Glutamatergic neuron (in vitro differentiated cells): ENCODE measurements at regions not wholly inside any gene's neighbourhood (a gene's known extent, or its start where the extent isn't known, plus 50 kb on each side); places are given as distances from the start of the nearest gene placed in this dataset.

Experiments
- DNase-seq: peaks from one replicate; pipeline ENCODE4 v3.0.0; 2022
- H3K27ac Mint-ChIP-seq: one replicate; pipeline ENCODE4 v1.8.0; 2020; ENCODE audit warnings: mild to moderate bottlenecking, mixed read lengths, inconsistent platforms; ENCODE audit not compliant: unreplicated experiment
- H3K27me3 Mint-ChIP-seq: one replicate; pipeline ENCODE4 v1.8.0; 2020; ENCODE audit warnings: mild to moderate bottlenecking, moderate library complexity, mixed read lengths, inconsistent platforms; ENCODE audit not compliant: unreplicated experiment
- H3K36me3 Mint-ChIP-seq: one replicate; pipeline ENCODE4 v1.8.0; 2020; ENCODE audit warnings: mild to moderate bottlenecking, mixed read lengths, inconsistent platforms; ENCODE audit not compliant: unreplicated experiment
- H3K4me1 Mint-ChIP-seq: one replicate; pipeline ENCODE4 v1.8.0; 2020; ENCODE audit warnings: mild to moderate bottlenecking, low read depth, mixed read lengths, inconsistent platforms; ENCODE audit not compliant: unreplicated experiment
- H3K4me3 Mint-ChIP-seq: one replicate; pipeline ENCODE4 v1.8.0; 2020; ENCODE audit warnings: mild to moderate bottlenecking, mixed read lengths, inconsistent platforms; ENCODE audit not compliant: unreplicated experiment
- H3K9me3 Mint-ChIP-seq: one replicate; pipeline ENCODE4 v1.8.0; 2020; ENCODE audit warnings: mild to moderate bottlenecking, moderate library complexity, mixed read lengths, inconsistent platforms; ENCODE audit not compliant: unreplicated experiment
- TF ChIP-seq, protein P1 (sequence below): fragments of 200-600 bp; sonication (generic); IDR thresholded peaks from one replicate; pipeline ENCODE4 v1.5.0; 2021; ENCODE audit not compliant: partially characterized antibody, unreplicated experiment

DNA sequence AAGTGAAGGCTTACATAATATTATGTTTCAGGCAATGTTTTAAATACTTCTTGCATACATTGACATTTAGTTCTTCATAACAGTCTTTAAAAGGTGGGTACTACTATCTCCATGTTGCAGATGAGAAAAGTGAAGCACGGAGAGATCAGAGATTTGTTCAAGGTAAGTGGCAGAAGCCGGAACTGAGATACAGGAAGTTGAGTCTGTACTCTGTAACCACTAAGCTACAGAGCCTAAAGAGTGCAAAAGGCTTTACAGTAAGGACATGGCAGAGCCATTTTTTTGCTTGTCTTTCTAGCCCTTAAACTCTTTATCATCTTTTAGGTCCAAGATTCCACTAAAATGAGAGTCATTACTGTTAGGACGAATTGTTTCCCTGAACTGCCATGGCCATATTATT lies 186.5 kb upstream of the PEX5L start:
- Mint-ChIP-seq H3K27me3 (peaks cover under 1% of the 10 kb centered on the region), H3K9me3 (peaks cover 17% of the 10 kb centered on the region), H3K36me3 (peaks cover 27% of the 10 kb centered on the region), H3K4me3 (no peak overlapping the region), H3K27ac (no peak overlapping the region), H3K4me1 (no peaks in the 10 kb centered on the region)
- no peak for DNase-seq
- TF ChIP-seq, protein P1, sequence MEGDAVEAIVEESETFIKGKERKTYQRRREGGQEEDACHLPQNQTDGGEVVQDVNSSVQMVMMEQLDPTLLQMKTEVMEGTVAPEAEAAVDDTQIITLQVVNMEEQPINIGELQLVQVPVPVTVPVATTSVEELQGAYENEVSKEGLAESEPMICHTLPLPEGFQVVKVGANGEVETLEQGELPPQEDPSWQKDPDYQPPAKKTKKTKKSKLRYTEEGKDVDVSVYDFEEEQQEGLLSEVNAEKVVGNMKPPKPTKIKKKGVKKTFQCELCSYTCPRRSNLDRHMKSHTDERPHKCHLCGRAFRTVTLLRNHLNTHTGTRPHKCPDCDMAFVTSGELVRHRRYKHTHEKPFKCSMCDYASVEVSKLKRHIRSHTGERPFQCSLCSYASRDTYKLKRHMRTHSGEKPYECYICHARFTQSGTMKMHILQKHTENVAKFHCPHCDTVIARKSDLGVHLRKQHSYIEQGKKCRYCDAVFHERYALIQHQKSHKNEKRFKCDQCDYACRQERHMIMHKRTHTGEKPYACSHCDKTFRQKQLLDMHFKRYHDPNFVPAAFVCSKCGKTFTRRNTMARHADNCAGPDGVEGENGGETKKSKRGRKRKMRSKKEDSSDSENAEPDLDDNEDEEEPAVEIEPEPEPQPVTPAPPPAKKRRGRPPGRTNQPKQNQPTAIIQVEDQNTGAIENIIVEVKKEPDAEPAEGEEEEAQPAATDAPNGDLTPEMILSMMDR, result no peak

DNA sequence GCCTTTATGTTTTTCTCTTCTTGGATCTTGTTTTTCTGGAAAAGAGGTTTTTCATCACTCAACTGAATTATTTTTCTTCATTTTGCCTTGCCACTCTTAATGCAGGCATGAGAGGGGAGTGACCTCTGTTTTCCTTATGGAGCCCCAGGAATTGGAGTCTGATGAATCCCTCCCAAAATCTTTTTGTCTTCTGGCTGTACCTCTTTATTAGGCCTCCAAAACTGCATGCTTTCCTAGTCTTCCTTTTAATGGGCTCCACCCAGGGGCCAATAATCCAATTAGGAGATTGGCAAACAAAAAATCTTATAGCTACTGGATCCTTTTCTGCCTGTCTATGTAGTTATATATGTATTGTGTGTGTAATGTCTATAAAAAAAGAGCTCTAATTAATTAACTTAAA lies 192.4 kb upstream of the PEX5L start:
- Mint-ChIP-seq H3K4me3 (no peak overlapping the region), H3K27me3 (peaks cover 2% of the 10 kb centered on the region), H3K36me3 (peaks cover 38% of the 10 kb centered on the region), H3K9me3 (peaks cover 21% of the 10 kb centered on the region), H3K27ac (no peak overlapping the region), H3K4me1 (no peaks in the 10 kb centered on the region)
- TF ChIP-seq, protein P1, result no peak
- DNase-seq, result no peak

DNA sequence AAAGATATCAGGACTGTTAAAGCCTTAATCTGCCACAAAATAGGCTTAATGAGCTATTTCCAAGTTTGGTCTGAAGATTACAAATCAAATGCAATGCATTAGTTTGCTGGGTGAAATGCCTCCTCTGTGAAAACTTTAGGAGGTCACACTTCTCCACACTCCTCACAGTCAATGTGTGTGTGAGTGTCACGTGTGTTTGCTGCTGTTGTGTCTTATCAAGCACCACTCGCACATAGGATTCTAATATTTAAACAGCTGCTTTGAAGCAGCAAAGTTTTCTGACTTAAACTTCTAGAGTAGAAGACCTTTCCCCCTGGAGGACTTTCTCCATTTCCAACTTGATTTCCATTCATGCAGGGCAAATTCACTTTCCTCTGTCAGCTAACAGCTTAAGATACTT lies 203.2 kb upstream of the PEX5L start:
- TF ChIP-seq, protein P1, result no peak
- Mint-ChIP-seq H3K36me3 (peaks cover 4% of the 10 kb centered on the region), H3K4me1 (no peaks in the 10 kb centered on the region), H3K27me3 (no peaks in the 10 kb centered on the region), H3K27ac (no peak overlapping the region), H3K4me3 (no peak overlapping the region), H3K9me3 (no peaks in the 10 kb centered on the region)
- DNase-seq, result no peak

GRCh38 chr3:180246688-180247195 lies 210.0 kb upstream of the PEX5L start:
- no peaks in the 10 kb centered on the region for H3K4me1 Mint-ChIP-seq
- no peaks in the 10 kb centered on the region for H3K27me3 Mint-ChIP-seq
- no peak overlapping the region for H3K4me3 Mint-ChIP-seq
- DNase-seq, result no peak
- H3K9me3 Mint-ChIP-seq, result no peaks in the 10 kb centered on the region
- no peak overlapping the region for H3K27ac Mint-ChIP-seq
- no peaks in the 10 kb centered on the region for H3K36me3 Mint-ChIP-seq
- TF ChIP-seq, protein P1, result no peak

DNA sequence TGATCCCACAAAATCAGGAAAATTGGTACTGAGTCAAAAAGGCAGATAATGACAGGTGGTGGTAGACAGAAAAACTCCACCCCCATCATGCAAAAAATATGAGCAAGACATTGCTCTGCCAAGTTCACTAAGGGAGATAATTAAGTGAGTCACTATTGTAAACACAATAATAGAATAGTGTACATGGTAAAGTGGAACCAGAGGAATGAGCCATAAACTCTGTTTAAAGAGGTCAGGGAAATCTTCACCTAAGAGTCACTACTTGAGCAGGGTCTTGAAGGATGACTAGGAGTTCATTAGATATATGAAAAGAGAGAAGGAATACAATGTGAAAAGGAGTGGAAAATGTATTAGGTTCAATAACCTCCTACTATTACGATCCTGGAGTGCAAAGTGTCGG lies 213.4 kb upstream of the PEX5L start:
- H3K9me3 Mint-ChIP-seq, result no peaks in the 10 kb centered on the region
- TF ChIP-seq, protein P1, result no peak
- no peaks in the 10 kb centered on the region for H3K27me3 Mint-ChIP-seq
- H3K4me3 Mint-ChIP-seq, result no peak overlapping the region
- H3K36me3 Mint-ChIP-seq, result no peaks in the 10 kb centered on the region
- no peak for DNase-seq
- no peak overlapping the region for H3K27ac Mint-ChIP-seq
- no peaks in the 10 kb centered on the region for H3K4me1 Mint-ChIP-seq
